ENCODE measurements at regions not wholly inside any gene's neighbourhood (a gene's known extent, or its start where the extent isn't known, plus 50 kb on each side); places are given as distances from the start of the nearest gene placed in this dataset.
"Not testable (repeated sequence)": the region's sequence is repeated elsewhere in the genome, so short reads cannot be mapped to it uniquely, and the experiment has no call there.

DNA sequence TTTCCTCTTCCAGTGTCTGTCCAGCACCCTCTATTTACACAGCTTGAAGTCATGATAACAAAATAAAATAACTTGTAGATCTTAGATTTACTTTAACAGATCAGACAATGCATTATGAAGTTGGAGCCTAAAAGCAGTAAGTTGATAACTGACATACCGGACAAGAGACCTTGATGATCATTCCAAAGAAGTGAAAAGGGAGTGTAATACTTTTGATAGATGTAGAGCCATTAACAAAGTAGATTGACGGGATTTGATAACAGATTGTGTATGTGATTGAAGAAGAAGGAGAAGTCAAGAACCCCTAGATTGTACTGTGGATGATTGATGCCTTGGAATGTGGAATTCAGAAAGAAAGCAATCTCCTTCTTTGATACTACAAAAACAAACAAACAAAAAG is 403.8 kb upstream of the MGAT4C start:
- no peak for DNase-seq

DNA sequence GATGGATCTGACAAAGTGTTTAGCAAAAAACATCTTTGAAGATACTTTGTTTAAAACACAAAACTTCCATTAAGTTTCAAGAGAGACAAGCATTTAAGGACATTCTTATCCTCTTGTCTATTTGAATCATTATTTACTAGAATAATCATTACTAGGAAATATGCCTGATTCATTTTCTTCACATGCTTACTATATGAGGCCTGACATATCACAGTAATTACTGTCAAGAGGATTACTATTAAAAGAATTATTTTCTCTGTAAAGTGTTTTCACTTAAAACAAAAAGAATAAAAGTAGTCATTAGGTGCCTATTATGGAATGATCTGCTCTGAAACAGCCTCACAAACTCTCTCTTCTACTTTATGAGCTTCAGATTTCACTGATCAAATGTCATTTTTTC is 402.1 kb upstream of the MGAT4C start:
- no peak for DNase-seq

DNA sequence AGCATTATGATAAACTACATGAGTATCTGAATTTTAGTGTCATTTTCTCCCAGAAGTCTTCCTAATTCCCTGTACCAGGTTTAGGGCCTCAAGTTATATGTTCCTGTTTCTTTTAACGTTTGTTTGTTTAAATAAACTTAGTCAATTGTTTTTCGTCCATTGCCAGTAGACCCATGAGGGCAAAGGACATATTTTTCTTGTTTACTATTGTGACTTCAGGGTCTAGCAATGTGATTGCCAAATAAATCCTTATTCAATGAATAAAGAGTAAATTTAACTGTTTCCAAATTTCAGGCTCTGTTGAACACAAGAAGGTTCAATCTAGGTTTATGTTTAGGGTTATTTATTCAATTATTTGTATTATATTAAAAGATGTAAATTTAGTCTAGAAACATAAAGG is 391.6 kb upstream of the MGAT4C start:
- no peak for DNase-seq

DNA sequence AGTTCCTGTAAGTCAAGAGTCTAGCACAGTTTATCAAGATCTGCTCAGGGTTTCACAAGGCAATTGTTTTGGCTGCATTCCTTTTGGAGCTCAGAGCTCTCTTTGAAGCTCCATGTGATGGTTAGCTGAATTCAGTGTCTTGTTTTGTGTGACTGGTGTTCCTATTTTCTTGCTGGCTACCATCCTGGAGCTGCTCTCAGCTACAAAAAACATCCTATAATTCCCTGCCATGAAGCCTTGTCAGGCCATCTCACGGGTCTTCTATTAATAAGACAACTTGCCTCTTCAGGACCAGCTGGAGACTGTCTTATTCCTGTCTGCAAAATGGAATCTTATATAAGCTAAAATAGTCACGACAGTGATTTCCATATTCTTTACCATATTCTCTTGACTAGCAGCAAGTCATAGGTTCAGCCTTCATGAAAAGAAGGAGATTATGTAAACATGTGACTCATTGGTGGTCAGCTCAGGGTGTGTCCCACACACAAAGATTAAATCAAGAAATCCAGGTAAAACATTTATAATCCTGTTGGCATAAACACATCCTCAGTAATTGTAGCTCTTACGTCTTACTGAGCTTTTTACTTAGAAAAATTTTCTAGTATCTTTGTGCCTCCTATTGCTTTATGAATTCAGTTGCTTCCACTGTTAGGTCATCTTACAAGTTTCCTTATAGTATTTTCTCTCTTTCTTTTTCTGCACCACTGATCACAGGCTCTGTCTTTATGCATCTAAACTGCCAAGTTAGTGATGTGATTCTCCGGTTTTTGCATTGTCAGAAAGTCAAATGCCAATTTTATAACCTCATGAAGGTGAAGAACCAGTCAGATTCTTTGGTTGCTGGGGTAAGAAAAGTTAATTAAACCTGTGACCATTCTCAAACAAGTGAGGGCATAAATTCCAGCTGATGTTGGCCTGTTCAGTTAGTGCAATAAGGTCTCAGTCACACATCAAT is 378.5 kb upstream of the MGAT4C start:
- DNase-seq = no peak

DNA sequence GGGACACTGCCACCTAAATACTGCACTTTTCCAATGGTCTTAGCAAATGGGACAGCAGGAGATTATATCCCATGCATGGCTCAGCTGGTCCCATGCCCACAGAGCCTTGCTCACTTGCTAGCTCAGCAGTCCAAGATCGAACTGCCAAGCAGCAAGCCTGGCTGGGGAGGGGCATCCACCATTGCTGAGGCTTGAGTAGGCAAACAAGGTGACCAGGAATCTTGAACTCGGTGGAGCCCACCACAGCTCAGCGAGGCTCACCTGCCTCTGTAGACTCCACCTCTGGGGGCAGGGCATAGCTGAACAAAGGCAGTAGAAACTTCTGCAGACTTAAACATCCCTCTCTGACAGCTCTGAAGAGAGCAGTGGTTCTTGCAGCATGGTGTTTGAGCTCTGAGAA is 370.8 kb upstream of the MGAT4C start:
- DNase-seq = no peak

DNA sequence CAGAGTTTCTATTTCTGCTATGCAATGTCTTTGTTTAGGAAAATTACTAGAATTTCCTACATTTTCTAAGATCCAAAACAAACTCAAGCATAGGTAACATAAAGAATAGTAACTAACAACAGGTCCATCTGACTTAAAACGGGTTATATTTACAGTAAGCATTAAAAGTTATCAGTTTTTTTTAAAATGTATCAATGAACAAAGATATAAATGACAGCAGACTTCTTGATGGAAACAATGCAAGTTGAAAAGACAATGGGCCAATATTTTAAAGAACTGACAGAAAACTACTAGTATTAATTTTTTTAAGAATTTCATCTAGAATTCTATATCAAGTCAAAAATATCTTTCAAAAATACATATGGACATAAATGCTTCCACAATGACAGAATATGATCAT is 367.1 kb upstream of the MGAT4C start:
- DNase-seq = no peak

DNA sequence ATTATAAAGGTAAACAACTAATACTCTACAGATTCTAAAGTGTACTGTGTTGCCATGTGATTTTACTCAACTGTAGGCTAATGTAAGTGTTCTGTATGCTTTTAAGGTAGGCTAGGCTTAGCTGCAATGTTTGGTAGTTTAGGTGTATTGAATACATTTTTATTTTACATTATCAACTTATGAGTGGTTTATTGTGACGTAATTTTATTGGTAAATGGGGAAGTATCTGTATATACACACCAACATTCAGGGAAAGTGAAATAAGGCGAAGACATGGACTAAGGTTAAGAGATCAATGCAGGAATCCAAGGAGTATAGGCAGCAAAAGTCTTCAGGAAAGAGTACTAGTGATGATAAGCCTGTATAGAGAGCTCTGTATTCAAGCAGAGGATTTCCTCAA is 365.8 kb upstream of the MGAT4C start:
- DNase-seq = no peak

DNA sequence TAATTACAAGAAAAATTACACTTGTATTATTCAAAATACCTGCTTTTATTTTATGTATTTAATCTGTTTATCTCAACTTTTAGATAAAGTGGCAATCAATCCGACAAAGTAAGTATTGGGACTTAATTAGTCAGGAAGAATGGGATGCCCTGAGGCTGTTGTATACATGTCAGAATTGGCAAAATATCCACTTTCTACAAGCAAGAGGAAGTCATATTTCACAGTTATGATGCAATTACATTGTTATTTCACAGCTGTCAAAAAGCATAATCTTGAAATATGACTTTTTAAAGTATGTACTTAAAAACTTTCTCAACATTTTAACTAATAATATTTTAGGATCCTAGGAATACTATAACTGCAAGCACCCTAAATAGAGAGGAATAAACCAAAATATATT is 357.1 kb upstream of the MGAT4C start:
- no peak for DNase-seq

DNA sequence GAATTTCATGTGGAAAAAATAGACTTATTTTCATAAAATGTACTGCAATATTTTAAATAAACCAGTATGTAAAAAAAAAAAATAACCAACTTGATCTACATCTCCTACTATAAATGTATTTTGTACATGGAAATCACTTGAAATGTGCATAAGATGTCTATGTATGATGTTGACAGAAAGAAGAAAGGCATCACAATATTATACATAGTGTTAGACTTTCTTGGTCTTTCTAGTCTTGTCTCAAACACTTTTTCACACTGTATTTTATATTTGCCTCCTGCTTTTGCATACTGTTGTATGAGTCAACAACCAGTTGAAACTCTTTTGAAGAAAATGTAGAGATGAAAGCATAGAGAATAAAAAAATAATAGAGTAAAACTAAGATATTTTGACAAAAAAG is 352.4 kb upstream of the MGAT4C start:
- no peak for DNase-seq

DNA sequence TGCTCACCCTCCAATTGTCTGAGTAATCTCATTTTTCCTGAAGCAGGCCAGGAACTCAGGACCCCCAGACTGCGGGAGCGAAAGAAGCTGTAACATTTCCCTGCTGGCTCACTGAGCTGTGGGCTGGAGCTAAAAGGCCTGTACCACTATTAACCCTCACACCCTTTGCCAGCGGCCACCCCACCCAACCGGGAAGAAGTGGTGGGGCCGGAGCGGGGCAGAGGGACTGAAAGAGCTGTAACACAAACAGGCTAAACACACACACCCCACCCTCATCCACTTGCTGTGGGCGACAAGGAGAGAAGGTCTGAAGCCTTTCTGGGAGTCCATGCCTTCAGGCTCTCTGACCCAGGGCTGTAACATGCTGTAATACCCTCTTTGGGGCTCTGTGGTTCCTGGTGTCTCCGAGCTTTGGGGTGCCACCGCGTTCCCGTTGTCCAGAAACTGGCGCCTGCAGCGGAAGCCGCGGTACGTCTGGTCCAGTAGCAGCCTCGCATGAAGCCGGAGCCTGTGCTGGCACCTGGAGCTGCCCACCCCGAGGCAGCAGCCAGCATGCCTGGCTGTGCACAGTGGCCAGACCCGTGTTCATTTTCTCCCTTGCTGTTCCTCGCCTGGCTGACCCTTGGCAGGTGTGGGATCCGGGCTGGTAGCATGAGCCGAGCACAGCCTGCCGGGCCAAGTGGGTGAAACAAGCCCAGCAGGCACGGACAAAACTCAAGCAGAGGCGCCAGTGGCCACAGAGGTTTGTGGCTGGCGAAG is 345.5 kb upstream of the MGAT4C start:
- DNase-seq = no peak

DNA sequence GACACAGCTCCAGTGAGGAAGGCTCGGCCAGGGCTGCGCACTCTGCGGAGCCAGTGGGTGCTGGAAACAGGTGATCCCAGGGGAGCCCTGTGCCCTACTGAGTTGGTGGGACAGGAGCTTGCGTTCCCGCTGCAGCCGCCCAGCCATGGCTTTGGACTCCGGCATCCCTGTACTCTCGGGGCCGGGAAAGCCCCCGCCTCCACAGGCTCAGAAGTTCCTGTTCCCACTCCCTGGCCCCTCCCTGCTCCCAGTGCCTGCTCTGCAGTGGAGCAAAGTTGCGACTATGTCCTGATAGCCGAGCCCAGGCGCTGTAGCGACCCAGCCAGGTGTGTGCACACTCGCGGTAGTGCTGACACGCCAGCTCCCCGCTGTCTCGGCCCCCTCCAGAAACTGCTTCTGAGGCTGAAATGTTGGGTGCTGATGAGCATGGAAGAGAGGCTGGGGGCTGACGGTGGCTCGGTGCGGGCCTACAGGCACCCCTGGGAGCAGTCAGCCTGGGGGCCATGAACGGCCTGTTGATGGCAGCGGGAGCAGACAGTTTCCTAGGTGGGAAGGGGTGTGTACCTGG is 344.6 kb upstream of the MGAT4C start:
- DNase-seq = no peak

DNA sequence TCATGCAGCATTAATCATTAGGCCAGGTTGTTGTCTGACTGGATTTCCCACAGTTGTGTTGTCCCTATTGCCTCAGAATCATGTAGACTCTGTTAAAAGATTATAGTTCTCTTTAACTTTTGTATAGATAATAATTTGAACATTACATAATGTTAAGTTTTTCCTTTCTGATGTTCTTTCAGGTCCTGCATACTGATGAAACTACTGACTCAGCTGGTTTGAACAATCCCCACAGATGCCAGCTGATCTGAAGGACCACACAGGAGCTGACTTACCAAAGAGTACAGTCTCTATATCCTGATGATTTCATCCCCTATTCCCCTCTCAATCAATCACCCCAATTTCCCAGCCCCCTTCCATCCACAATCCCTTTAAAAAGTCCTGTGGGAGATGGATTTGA is 341.2 kb upstream of the MGAT4C start:
- DNase-seq = no peak

DNA sequence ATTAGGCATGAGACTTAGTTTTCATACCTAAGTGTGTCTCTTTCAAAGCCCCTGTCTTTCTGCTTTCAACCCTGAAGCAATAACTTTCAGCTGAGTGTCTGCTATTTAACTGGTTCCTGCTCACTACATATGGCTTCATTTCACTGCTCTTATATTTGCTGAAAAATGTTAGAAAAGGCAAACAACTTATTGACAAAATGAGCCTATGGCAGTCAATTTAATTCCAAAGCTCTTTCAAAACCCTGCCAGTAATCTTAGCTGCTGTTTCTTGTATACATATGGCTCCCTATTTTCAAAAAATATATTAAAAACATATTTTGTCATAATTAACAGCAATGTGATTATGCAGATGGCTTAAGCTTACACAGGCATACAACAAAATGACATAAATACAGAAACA is 334.1 kb upstream of the MGAT4C start:
- no peak for DNase-seq

DNA sequence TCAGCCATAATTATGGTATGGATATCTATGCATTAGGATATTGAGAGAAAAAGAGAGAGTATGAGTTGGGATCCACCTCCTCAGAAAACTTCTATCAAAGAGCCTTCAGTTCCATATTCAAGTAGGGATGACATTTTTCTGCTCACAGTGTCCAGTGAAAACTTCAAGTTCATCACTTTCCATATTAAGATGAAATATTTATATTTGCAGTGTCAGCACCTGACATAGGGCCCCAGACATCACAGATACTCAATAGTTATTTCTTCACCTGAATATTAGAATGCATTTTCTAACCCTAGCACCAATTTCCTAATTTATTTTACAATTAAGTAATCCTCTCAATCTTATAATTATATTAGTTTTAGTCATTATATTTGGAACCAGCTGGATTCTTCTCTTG is 318.0 kb upstream of the MGAT4C start:
- DNase-seq = no peak

DNA sequence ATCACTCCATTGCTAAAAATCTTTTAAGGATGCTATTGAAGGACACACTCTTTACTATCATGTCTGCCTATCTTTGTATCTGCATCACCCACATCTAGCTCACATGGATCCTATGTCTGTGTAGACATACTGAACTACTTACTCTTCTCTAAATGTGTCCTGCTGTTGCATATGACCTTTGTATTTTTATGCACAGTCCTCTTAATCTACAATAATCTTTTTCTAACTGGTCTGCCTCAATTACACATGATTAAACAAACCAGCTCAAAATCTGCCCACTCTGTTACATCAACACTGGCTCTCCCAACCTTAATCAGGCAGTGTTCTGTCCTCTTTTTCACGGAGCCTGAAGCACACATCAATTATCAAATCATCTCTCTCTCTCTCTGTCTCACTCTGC is 316.3 kb upstream of the MGAT4C start:
- DNase-seq = no peak

DNA sequence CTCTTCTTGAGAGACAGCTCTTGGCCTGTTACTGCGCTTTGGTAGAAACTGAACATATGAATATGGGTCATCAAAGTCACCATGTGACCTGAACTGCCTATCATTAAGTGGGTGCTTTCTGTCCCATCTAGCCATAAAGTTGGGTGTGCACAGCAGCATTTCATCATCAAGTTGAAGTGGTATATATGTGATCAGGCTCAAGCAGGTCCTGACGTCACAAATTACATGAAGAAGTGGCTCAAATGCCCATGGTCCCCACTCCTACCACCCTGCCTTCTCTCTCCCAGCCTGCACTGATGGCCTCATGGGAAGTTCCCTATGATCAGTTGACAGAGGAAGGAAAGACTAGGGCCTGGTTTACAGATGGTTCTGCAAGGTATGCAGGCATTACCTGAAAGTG is 308.8 kb upstream of the MGAT4C start:
- DNase-seq = no peak

DNA sequence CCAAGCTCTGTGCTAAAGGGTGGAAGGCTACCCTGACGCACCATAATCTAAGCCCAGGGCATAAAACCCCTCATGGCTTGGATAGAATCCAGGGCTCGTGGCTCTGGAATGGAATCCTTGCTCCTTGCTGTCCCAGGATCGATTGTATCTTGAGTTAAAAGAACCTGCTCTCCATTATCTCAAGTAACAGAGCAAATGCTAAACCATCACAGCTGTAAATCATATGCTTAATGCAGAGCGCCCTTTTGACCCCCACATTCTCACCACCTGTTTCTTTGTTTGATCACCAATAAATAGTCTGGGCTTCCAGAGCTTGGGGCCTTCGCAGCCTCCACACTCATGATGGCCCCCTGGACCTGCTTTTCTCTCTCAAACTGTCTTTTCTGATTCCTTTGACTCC is 299.3 kb upstream of the MGAT4C start:
- DNase-seq = not testable (repeated sequence)

DNA sequence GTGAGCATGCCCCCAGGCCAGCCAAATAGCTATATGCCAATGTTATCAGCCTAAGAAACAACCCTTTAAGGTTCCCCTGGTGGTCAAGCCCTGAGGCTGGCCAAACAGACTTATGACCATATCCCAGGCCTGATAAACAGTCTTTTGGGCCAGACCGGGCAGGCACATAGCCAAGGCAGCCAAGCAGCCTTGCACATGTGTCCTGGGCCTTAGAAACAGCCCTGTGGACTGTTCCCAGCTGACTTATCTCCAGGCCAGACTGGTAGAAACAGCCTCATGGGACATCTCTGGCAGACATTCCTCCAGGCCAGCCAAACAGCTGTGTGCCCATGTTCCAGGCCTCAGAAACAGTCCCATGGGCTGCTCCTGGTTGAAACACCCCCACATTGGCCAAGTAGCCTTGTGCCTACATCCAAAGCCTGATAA is 295.0 kb upstream of the MGAT4C start:
- no peak for DNase-seq

DNA sequence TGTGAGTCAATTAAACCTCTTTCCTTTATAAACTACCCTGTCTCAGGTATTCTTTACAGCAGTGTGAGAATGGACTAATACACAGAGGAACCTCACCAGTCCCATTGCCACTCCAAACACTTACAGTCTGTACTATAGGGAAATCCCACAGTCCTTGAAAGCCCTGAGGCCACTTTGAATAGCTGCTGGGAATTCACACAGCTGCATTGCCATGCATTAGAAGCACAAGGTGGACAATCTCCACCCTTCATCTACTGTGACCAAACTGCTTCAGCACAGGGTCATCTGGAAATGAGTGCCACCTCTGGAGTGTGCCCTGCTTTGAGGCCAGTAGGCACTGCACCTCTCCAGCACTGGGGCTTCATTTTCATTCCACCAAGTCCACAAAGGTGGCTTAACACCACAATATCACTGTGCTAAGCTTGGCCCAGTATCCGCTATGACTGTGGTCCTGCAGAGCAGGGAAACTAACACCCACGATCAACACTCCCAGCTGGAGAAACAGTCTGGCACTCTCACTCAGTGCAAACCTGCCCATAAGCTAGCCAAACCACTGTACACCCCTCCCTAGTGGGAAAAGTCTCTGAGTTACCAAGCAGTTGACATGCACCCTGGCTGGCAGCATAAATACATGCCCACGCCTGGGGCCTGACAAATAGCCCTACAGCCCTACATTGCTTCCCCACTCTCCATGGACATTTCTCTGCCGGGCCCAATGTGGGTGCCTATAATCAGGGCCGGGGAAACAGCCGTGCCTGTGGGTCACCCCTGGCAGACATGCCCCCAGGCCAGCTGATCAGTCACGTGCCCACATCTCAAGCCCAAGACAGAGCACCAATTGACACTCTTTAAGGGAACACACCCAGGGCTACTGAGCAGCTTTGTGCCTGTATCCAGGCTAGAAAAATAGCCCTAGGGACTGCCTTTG is 294.3 kb upstream of the MGAT4C start:
- no peak for DNase-seq

DNA sequence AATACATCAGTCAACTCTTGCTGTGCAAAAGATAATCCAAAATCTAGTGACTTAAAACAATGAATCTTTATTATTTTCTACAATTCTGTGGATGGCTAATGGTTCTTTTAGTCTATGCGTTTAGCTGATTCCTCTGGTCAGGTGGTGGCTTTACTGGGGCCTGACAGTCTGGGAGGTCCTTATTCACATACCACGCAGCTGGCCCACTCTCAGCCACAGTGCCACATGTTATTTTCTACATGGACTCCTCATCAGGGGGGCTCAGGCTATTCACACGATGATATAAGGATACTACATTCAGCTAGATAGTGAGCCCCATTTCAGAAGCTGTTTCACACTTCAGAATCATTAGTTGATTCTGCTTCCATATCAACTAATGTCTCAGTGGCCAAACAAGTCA is 287.5 kb upstream of the MGAT4C start:
- no peak for DNase-seq

DNA sequence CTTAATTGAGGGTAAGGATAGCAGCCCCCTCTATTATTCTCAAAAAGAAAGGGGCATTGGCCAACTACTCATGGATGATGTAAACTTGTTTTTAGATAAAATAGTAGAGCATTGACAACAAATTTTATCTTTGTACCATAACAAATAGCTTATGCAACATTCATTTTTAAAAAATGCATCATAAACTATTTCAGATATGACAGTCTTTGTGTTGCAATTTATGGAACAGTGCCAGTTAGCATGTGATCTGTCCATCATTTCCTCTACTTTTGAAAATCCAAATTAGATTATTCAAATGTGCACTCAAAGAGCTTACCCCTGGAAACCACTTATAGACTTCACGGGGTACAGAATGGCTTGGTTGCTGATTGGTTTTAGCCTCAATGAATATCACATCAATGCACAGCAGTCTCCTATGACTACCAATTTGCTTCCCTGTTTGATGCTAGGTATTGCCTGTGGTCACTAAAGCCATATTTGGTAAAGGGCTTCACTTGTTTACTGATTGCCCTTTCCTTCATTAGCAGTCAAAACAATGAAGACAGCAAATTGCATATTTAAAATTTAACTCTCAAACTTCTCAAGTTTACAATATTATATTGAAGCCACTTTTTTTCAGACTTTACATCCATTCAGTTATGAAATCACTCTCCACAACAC is 274.9 kb upstream of the MGAT4C start:
- DNase-seq = no peak

DNA sequence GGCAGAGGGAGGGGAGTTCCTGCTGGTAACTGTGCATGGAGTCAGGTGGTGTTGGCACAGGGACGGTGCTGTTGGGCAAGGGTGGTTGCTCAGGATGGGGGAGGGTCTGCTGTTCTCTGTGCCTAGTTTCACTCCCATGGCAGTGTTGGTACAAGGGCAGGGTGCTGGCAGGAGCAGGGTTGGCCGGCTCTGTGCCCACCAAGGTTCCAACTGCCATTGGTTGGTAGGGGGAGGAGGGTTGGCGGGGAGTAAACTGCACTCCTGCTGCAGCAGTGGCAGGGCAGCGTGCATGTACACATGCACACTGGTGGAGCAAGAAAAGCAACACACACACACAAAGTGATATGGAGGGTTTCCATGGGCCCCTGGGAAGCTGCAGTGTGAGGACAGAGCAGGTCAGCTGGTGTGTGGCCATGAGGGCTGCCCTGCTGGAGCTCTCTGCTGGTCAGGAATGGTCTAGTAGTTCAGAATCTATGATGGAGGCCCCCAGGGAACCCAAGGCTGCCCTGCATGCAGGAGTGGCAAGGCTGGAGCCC is 269.9 kb upstream of the MGAT4C start:
- DNase-seq = no peak

Measured in RPMI8226 (cell line).